Suprapubic skin (tissue), 4 donors: ENCODE measurements at regions not wholly inside any gene's neighbourhood (a gene's known extent, or its start where the extent isn't known, plus 50 kb on each side); places are given as distances from the start of the nearest gene placed in this dataset.

Source experiments
- CTCF ChIP-seq, 2 donors: fragments of 200-600 bp in 1 of 2; fragments of 450-650 bp in 1 of 2; sonication (generic) in 1 of 2; IDR thresholded peaks; one replicate each; pipeline ENCODE4 v1.5.1; 2016 to 2019; ENCODE audit warnings: antibody characterized with exemption in 2 of 2, mild to moderate bottlenecking in 1 of 2, moderate library complexity in 1 of 2
- EP300 ChIP-seq: sonication (generic); formaldehyde crosslinking; IDR thresholded peaks from one replicate; pipeline ENCODE4 v1.6.1; 2017; ENCODE audit warnings: antibody characterized with exemption
- POLR2A ChIP-seq, 2 donors: fragments of 450-650 bp; IDR thresholded peaks; one replicate each; pipeline ENCODE4 v1.6.1; 2017; ENCODE audit warnings: antibody characterized with exemption in 2 of 2, mild to moderate bottlenecking in 2 of 2, moderate library complexity in 2 of 2
- POLR2AphosphoS5 ChIP-seq, 3 donors: sonication (generic); formaldehyde crosslinking; IDR thresholded peaks; one replicate each; pipeline ENCODE4 v1.6.1; 2017; ENCODE audit warnings: antibody characterized with exemption in 3 of 3

- TF ChIP-seq POLR2A (IDR thresholded peaks at IDR 0.05) = no peak
- TF ChIP-seq CTCF (IDR thresholded peaks at IDR 0.05) = no peak
- no peak for TF ChIP-seq POLR2AphosphoS5 (IDR thresholded peaks at IDR 0.05)
- TF ChIP-seq EP300 = no peak
Observed at GRCh38 chr13:78844106-78844505, 185.2 kb upstream of the OBI1 start.
